Ectodermal cell (in vitro differentiated cells): ENCODE measurements at regions not wholly inside any gene's neighbourhood (a gene's known extent, or its start where the extent isn't known, plus 50 kb on each side); places are given as distances from the start of the nearest gene placed in this dataset.

ENCODE experiments used
- H3K27ac ChIP-seq: 2 replicates; pipeline ENCODE4 v1.7.0; 2013; ENCODE audit warnings: mild to moderate bottlenecking, low read depth, low read length; ENCODE audit not compliant: insufficient read depth, poor library complexity, severe bottlenecking
- H3K27me3 ChIP-seq: 2 replicates; pipeline ENCODE4 v1.7.0; 2013; ENCODE audit warnings: mild to moderate bottlenecking, low read length; ENCODE audit not compliant: insufficient read depth, control insufficient read depth, poor library complexity, severe bottlenecking
- H3K36me3 ChIP-seq: one replicate; pipeline ENCODE4 v1.7.0; 2013; ENCODE audit warnings: low read length; ENCODE audit not compliant: control insufficient read depth, insufficient read depth
- H3K4me1 ChIP-seq: one replicate; pipeline ENCODE4 v1.7.0; 2013; ENCODE audit warnings: low read length; ENCODE audit not compliant: control insufficient read depth, insufficient read depth
- H3K4me3 ChIP-seq: 2 replicates; pipeline ENCODE4 v1.7.0; 2013; ENCODE audit warnings: low read depth, low read length, control low read depth; ENCODE audit not compliant: insufficient read depth
- H3K9me3 ChIP-seq: 2 replicates; pipeline ENCODE4 v1.7.0; 2013; ENCODE audit warnings: mild to moderate bottlenecking, low read length, moderate library complexity; ENCODE audit not compliant: control insufficient read depth
- WGBS, 2 experiments: methylation state at CpG; one replicate each; pipeline ENCODE4 v1.1.7; 2013; ENCODE audit warnings: missing lambda C conversion rate in 2 of 2; 5-methylcytosine and 5-hydroxymethylcytosine counted together

- no peaks in the 10 kb centered on the region for H3K27me3 ChIP-seq
- no peaks in the 10 kb centered on the region for H3K4me1 ChIP-seq
- no peak overlapping the region for H3K4me3 ChIP-seq
- H3K9me3 ChIP-seq, result no peaks in the 10 kb centered on the region
- no peaks in the 10 kb centered on the region for H3K36me3 ChIP-seq
- no peak overlapping the region for H3K27ac ChIP-seq
Observed at GRCh38 chr2:181163691-181164090, 183.3 kb downstream of the UBE2E3 start.

GRCh38 chr2:181164699-181165098 lies 184.3 kb downstream of the UBE2E3 start:
- Histone ChIP-seq H3K27me3 (no peaks in the 10 kb centered on the region), H3K4me3 (no peak overlapping the region), H3K27ac (no peak overlapping the region), H3K4me1 (no peaks in the 10 kb centered on the region), H3K9me3 (no peaks in the 10 kb centered on the region), H3K36me3 (no peaks in the 10 kb centered on the region)

- Histone ChIP-seq H3K4me1 (no peaks in the 10 kb centered on the region), H3K27ac (no peak overlapping the region), H3K4me3 (no peak overlapping the region), H3K36me3 (no peaks in the 10 kb centered on the region), H3K27me3 (no peaks in the 10 kb centered on the region), H3K9me3 (no peaks in the 10 kb centered on the region)
- WGBS, 2 experiments, result 86% methylated on average over 5 of the region's 6 CpGs
Observed at GRCh38 chr2:181165199-181165868, 184.9 kb downstream of the UBE2E3 start.

GRCh38 chr2:181169503-181169902 lies 189.1 kb downstream of the UBE2E3 start:
- Histone ChIP-seq H3K36me3 (no peaks in the 10 kb centered on the region), H3K4me1 (no peaks in the 10 kb centered on the region), H3K27ac (no peak overlapping the region), H3K27me3 (no peaks in the 10 kb centered on the region), H3K4me3 (no peak overlapping the region), H3K9me3 (no peaks in the 10 kb centered on the region)
- 31 to 36% methylated on average over 1 of the region's 1 CpG for WGBS, 2 experiments

GRCh38 chr2:181170256-181170655 lies 189.9 kb downstream of the UBE2E3 start:
- Histone ChIP-seq H3K9me3 (no peaks in the 10 kb centered on the region), H3K4me1 (no peaks in the 10 kb centered on the region), H3K36me3 (no peaks in the 10 kb centered on the region), H3K27me3 (no peaks in the 10 kb centered on the region), H3K4me3 (no peak overlapping the region), H3K27ac (no peak overlapping the region)
- 75 to 90% methylated on average over 2 of the region's 2 CpGs for WGBS, 2 experiments

GRCh38 chr2:181172676-181173075 lies 192.3 kb downstream of the UBE2E3 start:
- Histone ChIP-seq H3K4me3 (no peak overlapping the region), H3K9me3 (no peaks in the 10 kb centered on the region), H3K36me3 (no peaks in the 10 kb centered on the region), H3K4me1 (no peaks in the 10 kb centered on the region), H3K27me3 (no peaks in the 10 kb centered on the region), H3K27ac (no peak overlapping the region)
- 90 to 100% methylated on average over 2 to 3 of the region's 3 CpGs for WGBS, 2 experiments

GRCh38 chr2:181174611-181175580 lies 194.5 kb downstream of the UBE2E3 start:
- Histone ChIP-seq H3K36me3 (no peaks in the 10 kb centered on the region), H3K4me3 (no peak overlapping the region)
- 87 to 92% methylated on average over 3 to 4 of the region's 5 CpGs for WGBS, 2 experiments

GRCh38 chr2:181176540-181176939 lies 196.1 kb downstream of the UBE2E3 start:
- no peaks in the 10 kb centered on the region for H3K36me3 ChIP-seq
- 96 to 100% methylated on average over 1 of the region's 1 CpG for WGBS, 2 experiments
- H3K4me1 ChIP-seq, result no peaks in the 10 kb centered on the region
- H3K9me3 ChIP-seq, result no peaks in the 10 kb centered on the region
- H3K27me3 ChIP-seq, result no peaks in the 10 kb centered on the region
- H3K27ac ChIP-seq, result no peak overlapping the region
- H3K4me3 ChIP-seq, result no peak overlapping the region

More at GRCh38 chr2:181174611-181175580, 194.5 kb downstream of the UBE2E3 start:
- H3K9me3 ChIP-seq, result no peaks in the 10 kb centered on the region
- no peaks in the 10 kb centered on the region for H3K27me3 ChIP-seq
- no peak overlapping the region for H3K27ac ChIP-seq
- H3K4me1 ChIP-seq, result no peaks in the 10 kb centered on the region

- Histone ChIP-seq H3K9me3 (no peaks in the 10 kb centered on the region), H3K4me1 (no peaks in the 10 kb centered on the region), H3K4me3 (no peak overlapping the region), H3K27ac (no peak overlapping the region), H3K27me3 (no peaks in the 10 kb centered on the region), H3K36me3 (no peaks in the 10 kb centered on the region)
Observed at GRCh38 chr2:181177376-181177775, 197.0 kb downstream of the UBE2E3 start.

- H3K36me3 ChIP-seq, result no peaks in the 10 kb centered on the region
- H3K9me3 ChIP-seq, result no peaks in the 10 kb centered on the region
- H3K27ac ChIP-seq, result no peak overlapping the region
- no peaks in the 10 kb centered on the region for H3K4me1 ChIP-seq
- no peak overlapping the region for H3K4me3 ChIP-seq
- H3K27me3 ChIP-seq, result no peaks in the 10 kb centered on the region
Observed at GRCh38 chr2:181178130-181178529, 197.7 kb downstream of the UBE2E3 start.
